GM13977 (cell line): ENCODE measurements at regions not wholly inside any gene's neighbourhood (a gene's known extent, or its start where the extent isn't known, plus 50 kb on each side); places are given as distances from the start of the nearest gene placed in this dataset.

ENCODE experiments used
- DNase-seq: peaks from one replicate; pipeline ENCODE4 v3.0.0; 2012; ENCODE audit warnings: low spot score
- in situ Hi-C: fragments of 300-500 bp; cut with MboI; formaldehyde crosslinking; loops from one replicate; pipeline ENCODE4 v1.12.0; 2022; ENCODE audit warnings: low sequenced_read_pairs, low pct_unique_long_range_greater_than_20kb, mixed read lengths, inconsistent platforms; ENCODE audit not compliant: unreplicated experiment
- TF ChIP-seq, protein P1 (sequence below): IDR thresholded peaks from 2 replicates; pipeline ENCODE4 v1.5.1; 2012; ENCODE audit warnings: mild to moderate bottlenecking, control low read depth; ENCODE audit not compliant: insufficient read depth; ENCODE audit errors: extremely low read depth, missing control alignments

DNA sequence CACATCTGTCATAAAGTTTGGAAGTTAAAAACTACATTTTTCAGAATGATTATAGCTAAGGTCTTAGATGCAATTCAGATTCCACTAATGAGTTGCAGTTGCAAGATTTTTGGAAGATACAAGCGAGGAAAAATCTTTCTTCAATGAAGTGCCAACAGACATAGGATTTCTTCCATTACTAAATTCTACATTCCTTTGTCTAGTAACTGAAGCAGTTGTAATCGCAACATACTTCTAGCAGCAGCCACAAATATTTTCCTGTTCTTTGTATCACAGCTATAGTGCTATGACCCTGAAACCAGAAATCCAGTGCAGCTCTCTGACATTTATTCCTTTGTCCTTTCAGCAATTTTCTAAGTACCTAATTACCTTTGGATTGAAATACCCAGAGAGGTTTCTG is 225.2 kb upstream of the SLIT2 start:
- DNase-seq, result no peak
- in situ Hi-C loops, result no loop called here
- TF ChIP-seq, protein P1, sequence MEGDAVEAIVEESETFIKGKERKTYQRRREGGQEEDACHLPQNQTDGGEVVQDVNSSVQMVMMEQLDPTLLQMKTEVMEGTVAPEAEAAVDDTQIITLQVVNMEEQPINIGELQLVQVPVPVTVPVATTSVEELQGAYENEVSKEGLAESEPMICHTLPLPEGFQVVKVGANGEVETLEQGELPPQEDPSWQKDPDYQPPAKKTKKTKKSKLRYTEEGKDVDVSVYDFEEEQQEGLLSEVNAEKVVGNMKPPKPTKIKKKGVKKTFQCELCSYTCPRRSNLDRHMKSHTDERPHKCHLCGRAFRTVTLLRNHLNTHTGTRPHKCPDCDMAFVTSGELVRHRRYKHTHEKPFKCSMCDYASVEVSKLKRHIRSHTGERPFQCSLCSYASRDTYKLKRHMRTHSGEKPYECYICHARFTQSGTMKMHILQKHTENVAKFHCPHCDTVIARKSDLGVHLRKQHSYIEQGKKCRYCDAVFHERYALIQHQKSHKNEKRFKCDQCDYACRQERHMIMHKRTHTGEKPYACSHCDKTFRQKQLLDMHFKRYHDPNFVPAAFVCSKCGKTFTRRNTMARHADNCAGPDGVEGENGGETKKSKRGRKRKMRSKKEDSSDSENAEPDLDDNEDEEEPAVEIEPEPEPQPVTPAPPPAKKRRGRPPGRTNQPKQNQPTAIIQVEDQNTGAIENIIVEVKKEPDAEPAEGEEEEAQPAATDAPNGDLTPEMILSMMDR, result no peak

DNA sequence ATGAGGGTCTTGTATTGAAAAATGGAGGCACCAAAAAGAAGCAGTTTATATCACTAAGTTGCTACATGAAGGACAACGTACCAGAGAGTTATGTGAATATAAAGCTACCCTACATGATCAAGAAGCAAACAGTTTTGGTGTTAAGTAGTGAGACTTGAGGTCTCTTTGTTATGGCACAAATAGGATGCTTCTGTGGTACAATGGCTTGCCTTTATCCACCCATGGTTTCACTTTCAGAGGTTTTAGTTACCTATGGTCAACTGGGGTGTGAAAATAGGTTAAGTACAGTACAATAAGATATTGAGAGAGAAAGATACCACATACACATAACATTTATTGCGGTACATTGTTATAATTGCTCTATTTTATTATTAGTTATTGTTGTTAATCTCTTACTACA is 229.2 kb upstream of the SLIT2 start:
- in situ Hi-C loops, result no loop called here
- DNase-seq, result no peak
- TF ChIP-seq, protein P1, result no peak

DNA sequence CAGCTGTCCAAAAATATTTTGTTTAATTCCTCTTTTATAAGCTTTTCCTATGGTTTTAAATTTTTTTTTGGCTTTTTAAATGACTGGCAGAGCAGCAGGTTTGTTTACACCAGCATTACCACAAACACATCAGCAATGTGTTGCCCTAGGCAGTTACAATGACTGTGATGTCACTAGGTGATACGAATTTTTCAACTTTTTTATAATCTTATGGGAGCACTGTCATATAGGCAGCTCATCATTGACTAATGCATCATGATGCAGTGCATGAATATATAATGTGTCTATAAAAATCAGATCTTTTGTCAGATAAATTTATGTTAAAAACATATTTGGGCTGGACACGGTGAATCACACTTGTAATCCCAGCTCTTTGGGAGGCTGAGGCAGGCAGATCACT is 231.6 kb upstream of the SLIT2 start:
- TF ChIP-seq, protein P1, result no peak
- in situ Hi-C loops, result no loop called here
- DNase-seq, result no peak

DNA sequence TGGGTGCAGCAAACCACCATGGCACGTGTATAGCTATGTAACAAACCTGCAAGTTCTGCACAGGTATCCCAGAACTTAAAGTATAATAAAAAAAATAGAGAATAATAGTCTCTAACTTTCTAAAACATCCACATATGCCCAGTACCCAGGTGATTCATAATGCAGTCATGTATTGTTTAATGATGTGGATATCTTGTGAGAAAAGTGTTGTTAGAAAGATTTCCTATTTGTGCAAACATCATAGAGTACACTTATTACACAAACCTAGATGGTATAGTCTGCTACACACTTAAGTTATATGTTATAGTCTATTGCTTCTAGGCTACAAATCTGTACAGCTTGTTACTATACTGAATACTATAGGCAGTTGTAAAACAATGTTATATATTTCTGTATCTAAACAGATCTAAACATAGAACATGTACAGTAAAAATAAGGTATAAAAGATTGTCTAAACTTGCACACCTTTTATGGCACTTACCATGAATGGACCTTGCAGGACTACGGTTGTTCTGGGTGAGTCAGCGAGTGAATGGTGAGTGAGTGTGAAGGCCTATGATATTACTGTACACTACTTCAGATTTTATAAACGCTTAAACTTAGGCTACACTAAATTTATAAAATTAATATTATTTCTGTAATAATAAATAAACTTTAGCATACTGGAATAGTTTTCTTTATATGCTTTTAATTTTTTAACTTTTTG is 232.2 kb upstream of the SLIT2 start:
- in situ Hi-C loops, result no loop called here
- TF ChIP-seq, protein P1, result no peak
- no peak for DNase-seq

DNA sequence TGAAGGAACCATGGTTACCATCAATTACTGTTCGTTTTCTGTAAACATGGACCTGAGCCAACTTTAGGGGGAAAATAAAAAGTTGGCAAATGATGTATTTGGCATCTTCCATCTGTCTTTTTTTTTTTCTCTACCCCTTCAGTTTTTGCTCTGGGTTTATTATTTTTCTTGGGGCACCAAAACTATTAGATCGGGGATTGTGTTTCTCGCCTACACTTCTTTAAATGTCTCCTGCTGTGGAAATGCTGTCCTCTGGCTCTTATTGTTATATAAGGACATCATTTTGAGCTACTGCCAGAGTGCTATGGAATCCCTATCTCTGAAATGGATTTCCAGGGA is 234.0 kb upstream of the SLIT2 start:
- in situ Hi-C loops, result no loop called here

DNA sequence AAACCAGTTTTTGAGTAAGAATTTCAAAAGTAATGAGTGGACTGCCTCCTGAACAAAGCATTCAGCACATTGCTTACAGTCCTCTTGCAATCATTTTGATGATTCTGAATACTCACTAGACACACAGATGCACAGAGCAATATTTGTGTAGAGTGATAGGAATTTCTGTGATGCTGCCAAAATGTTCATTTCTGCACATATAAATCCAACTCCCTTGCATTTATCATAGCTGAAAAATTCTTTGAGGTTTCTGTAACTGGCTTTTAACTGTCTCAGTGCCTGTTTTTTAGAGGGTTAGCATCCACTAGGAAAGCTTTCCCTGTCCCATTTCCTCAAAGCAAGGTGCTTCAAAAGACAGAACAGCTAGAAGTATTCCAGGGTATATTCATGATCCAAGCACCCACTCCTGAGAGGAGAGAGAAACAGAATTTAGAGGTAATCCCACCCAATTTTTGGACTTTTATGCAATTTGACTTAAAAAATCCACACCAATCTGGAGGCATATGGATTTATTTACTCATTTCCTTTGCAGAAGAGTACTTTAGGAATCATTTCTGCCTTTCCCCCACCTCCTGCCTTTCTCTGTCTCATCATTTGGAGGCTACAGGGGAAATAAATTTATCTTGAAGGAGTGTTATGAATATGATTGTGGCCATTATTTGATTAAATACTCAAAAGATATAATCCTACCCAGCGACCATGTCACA is 234.5 kb upstream of the SLIT2 start:
- no peak for DNase-seq

More for the DNA sequence above, 234.0 kb upstream of the SLIT2 start:
- TF ChIP-seq, protein P1, result no peak
- no peak for DNase-seq

More for the DNA sequence above, 234.5 kb upstream of the SLIT2 start:
- TF ChIP-seq, protein P1, result no peak
- in situ Hi-C loops, result no loop called here
